Effector memory CD4-positive, alpha-beta T cell (primary cell): ENCODE measurements at regions not wholly inside any gene's neighbourhood (a gene's known extent, or its start where the extent isn't known, plus 50 kb on each side); places are given as distances from the start of the nearest gene placed in this dataset.

Experiments
- DNase-seq, 3 donors: peaks; one replicate each; pipeline ENCODE4 v3.0.0-alpha.2; 2020
- H3K27ac ChIP-seq: 2 replicates; pipeline ENCODE4 v1.7.0; 2013; ENCODE audit warnings: mild to moderate bottlenecking, low read length, moderate library complexity; ENCODE audit not compliant: insufficient read depth, poor library complexity, severe bottlenecking
- H3K27me3 ChIP-seq: replicated peaks from 2 replicates; pipeline ENCODE4 v1.7.0; 2013; ENCODE audit warnings: mild to moderate bottlenecking, low read length; ENCODE audit not compliant: insufficient read depth, control insufficient read depth, poor library complexity, severe bottlenecking
- H3K36me3 ChIP-seq: 2 replicates; pipeline ENCODE4 v1.7.0; 2013; ENCODE audit warnings: mild to moderate bottlenecking, low read length, moderate library complexity; ENCODE audit not compliant: control insufficient read depth, insufficient read depth
- H3K4me1 ChIP-seq: 2 replicates; pipeline ENCODE4 v1.7.0; 2013; ENCODE audit warnings: low read length, mild to moderate bottlenecking; ENCODE audit not compliant: control insufficient read depth, insufficient read depth, poor library complexity, severe bottlenecking
- H3K4me3 ChIP-seq: 2 replicates; pipeline ENCODE4 v1.7.0; 2013; ENCODE audit warnings: low read length, low read depth, mild to moderate bottlenecking; ENCODE audit not compliant: insufficient read depth, poor library complexity, severe bottlenecking
- H3K9me3 ChIP-seq: 2 replicates; pipeline ENCODE4 v1.7.0; 2013; ENCODE audit warnings: mild to moderate bottlenecking, low read length, moderate library complexity; ENCODE audit not compliant: control insufficient read depth

GRCh38 chr2:19541884-19542283 is 183.5 kb upstream of the OSR1 start:
- no peaks in the 10 kb centered on the region for H3K4me1 ChIP-seq
- no peaks in the 10 kb centered on the region for H3K9me3 ChIP-seq
- no peak overlapping the region for H3K27ac ChIP-seq
- H3K36me3 ChIP-seq, result no peaks in the 10 kb centered on the region
- no peak overlapping the region for H3K4me3 ChIP-seq
- DNase-seq, result no peak
- H3K27me3 ChIP-seq, result no peaks in the 10 kb centered on the region

GRCh38 chr2:19540739-19541525 is 182.5 kb upstream of the OSR1 start:
- Histone ChIP-seq H3K9me3 (no peaks in the 10 kb centered on the region), H3K36me3 (no peaks in the 10 kb centered on the region), H3K4me1 (no peaks in the 10 kb centered on the region), H3K4me3 (no peak overlapping the region), H3K27ac (no peak overlapping the region), H3K27me3 (no peaks in the 10 kb centered on the region)
- no peak for DNase-seq

- no peaks in the 10 kb centered on the region for H3K27me3 ChIP-seq
- H3K4me3 ChIP-seq, result no peak overlapping the region
- no peaks in the 10 kb centered on the region for H3K36me3 ChIP-seq
- no peak overlapping the region for H3K27ac ChIP-seq
- no peaks in the 10 kb centered on the region for H3K4me1 ChIP-seq
- no peak for DNase-seq
- no peaks in the 10 kb centered on the region for H3K9me3 ChIP-seq
Measured at GRCh38 chr2:19538411-19538963, 180.1 kb upstream of the OSR1 start.

GRCh38 chr2:19536136-19536535 is 177.7 kb upstream of the OSR1 start:
- no peaks in the 10 kb centered on the region for H3K4me1 ChIP-seq
- no peaks in the 10 kb centered on the region for H3K27me3 ChIP-seq
- no peak for DNase-seq
- no peaks in the 10 kb centered on the region for H3K9me3 ChIP-seq
- H3K4me3 ChIP-seq, result no peak overlapping the region
- H3K27ac ChIP-seq, result no peak overlapping the region
- no peaks in the 10 kb centered on the region for H3K36me3 ChIP-seq

GRCh38 chr2:19532547-19533196 is 174.2 kb upstream of the OSR1 start:
- Histone ChIP-seq H3K9me3 (no peaks in the 10 kb centered on the region), H3K4me1 (no peaks in the 10 kb centered on the region), H3K4me3 (no peak overlapping the region), H3K27ac (no peak overlapping the region), H3K27me3 (no peaks in the 10 kb centered on the region), H3K36me3 (no peaks in the 10 kb centered on the region)
- DNase-seq, result no peak

- H3K36me3 ChIP-seq, result no peaks in the 10 kb centered on the region
- no peaks in the 10 kb centered on the region for H3K27me3 ChIP-seq
- no peak for DNase-seq
- H3K4me3 ChIP-seq, result no peak overlapping the region
- H3K9me3 ChIP-seq, result no peaks in the 10 kb centered on the region
- no peaks in the 10 kb centered on the region for H3K4me1 ChIP-seq
- H3K27ac ChIP-seq, result no peak overlapping the region
Measured at GRCh38 chr2:19529677-19530076, 171.3 kb upstream of the OSR1 start.

GRCh38 chr2:19527771-19528170 is 169.3 kb upstream of the OSR1 start:
- no peak overlapping the region for H3K4me3 ChIP-seq
- no peaks in the 10 kb centered on the region for H3K36me3 ChIP-seq
- no peak for DNase-seq
- H3K27me3 ChIP-seq, result no peaks in the 10 kb centered on the region
- H3K4me1 ChIP-seq, result no peaks in the 10 kb centered on the region
- H3K9me3 ChIP-seq, result no peaks in the 10 kb centered on the region
- no peak overlapping the region for H3K27ac ChIP-seq

GRCh38 chr2:19525313-19525712 is 166.9 kb upstream of the OSR1 start:
- H3K4me1 ChIP-seq, result no peaks in the 10 kb centered on the region
- no peak overlapping the region for H3K27ac ChIP-seq
- no peak overlapping the region for H3K4me3 ChIP-seq
- H3K27me3 ChIP-seq, result no peaks in the 10 kb centered on the region
- DNase-seq, result no peak
- H3K9me3 ChIP-seq, result no peaks in the 10 kb centered on the region
- H3K36me3 ChIP-seq, result no peaks in the 10 kb centered on the region

- no peak overlapping the region for H3K4me3 ChIP-seq
- H3K27me3 ChIP-seq, result no peaks in the 10 kb centered on the region
- H3K4me1 ChIP-seq, result no peaks in the 10 kb centered on the region
- H3K27ac ChIP-seq, result no peak overlapping the region
- H3K36me3 ChIP-seq, result no peaks in the 10 kb centered on the region
- no peak for DNase-seq
- no peaks in the 10 kb centered on the region for H3K9me3 ChIP-seq
Measured at GRCh38 chr2:19519045-19519444, 160.6 kb upstream of the OSR1 start.

- Histone ChIP-seq H3K9me3 (no peaks in the 10 kb centered on the region), H3K27me3 (no peaks in the 10 kb centered on the region), H3K36me3 (no peaks in the 10 kb centered on the region), H3K4me1 (no peaks in the 10 kb centered on the region), H3K27ac (no peak overlapping the region), H3K4me3 (no peak overlapping the region)
- no peak for DNase-seq
Measured at GRCh38 chr2:19507137-19507536, 148.7 kb upstream of the OSR1 start.
